Neural progenitor cell (in vitro differentiated cells): ENCODE measurements at regions not wholly inside any gene's neighbourhood (a gene's known extent, or its start where the extent isn't known, plus 50 kb on each side); places are given as distances from the start of the nearest gene placed in this dataset.

Source experiments
- CTCF ChIP-seq: fragments of 200-600 bp; sonication (generic); IDR thresholded peaks from 2 replicates; pipeline ENCODE4 v1.5.1; 2017; ENCODE audit warnings: antibody characterized with exemption, mild to moderate bottlenecking
- EZH2 ChIP-seq: fragments of 200-600 bp; sonication (generic); IDR thresholded peaks from 2 replicates; pipeline ENCODE4 v1.6.1; 2017; ENCODE audit warnings: antibody characterized with exemption, mild to moderate bottlenecking, moderate library complexity

- TF ChIP-seq CTCF (no peak), EZH2 (no peak)
Measured at GRCh38 chr4:38281371-38282071, 321.3 kb downstream of the PTTG2 start.
